SJSA1 (cell line): ENCODE measurements at regions not wholly inside any gene's neighbourhood (a gene's known extent, or its start where the extent isn't known, plus 50 kb on each side); places are given as distances from the start of the nearest gene placed in this dataset.

Experiments
- DNase-seq, 2 experiments: peaks; one replicate each; pipeline ENCODE4 v3.0.0-alpha.2; 2015 to 2020; ENCODE audit warnings: low spot score in 2 of 2, low read depth in 1 of 2
- H3K27ac ChIP-seq: fragments of 250-450 bp; sonication (Bioruptor Pico); 2 replicates; pipeline ENCODE4 v1.5.1; 2020; ENCODE audit warnings: mild to moderate bottlenecking, moderate library complexity
- H3K27me3 ChIP-seq: fragments of 250-450 bp; sonication (Bioruptor Pico); replicated peaks from 2 replicates; pipeline ENCODE4 v1.5.1; 2020; ENCODE audit warnings: mild to moderate bottlenecking, moderate library complexity
- H3K36me3 ChIP-seq: fragments of 250-450 bp; sonication (Bioruptor Pico); 2 replicates; pipeline ENCODE4 v1.5.1; 2020; ENCODE audit warnings: mild to moderate bottlenecking
- H3K4me1 ChIP-seq: fragments of 250-450 bp; sonication (Bioruptor Pico); replicated peaks from 2 replicates; pipeline ENCODE4 v1.6.1; 2021; ENCODE audit warnings: mild to moderate bottlenecking
- H3K4me3 ChIP-seq: fragments of 250-450 bp; sonication (Bioruptor Pico); 2 replicates; pipeline ENCODE4 v1.5.1; 2020; ENCODE audit warnings: mild to moderate bottlenecking
- H3K9me3 ChIP-seq: fragments of 250-450 bp; sonication (Bioruptor Pico); replicated peaks from 2 replicates; pipeline ENCODE4 v1.5.1; 2020; ENCODE audit warnings: mild to moderate bottlenecking

- no peak overlapping the region for H3K4me3 ChIP-seq
- DNase-seq: no peak
- no peaks in the 10 kb centered on the region for H3K27me3 ChIP-seq
These were observed 150.6 kb upstream of the RAB12 start for GRCh38 chr18:8458546-8459215.

GRCh38 chr18:8460748-8461147, 148.5 kb upstream of the RAB12 start:
- no peak overlapping the region for H3K4me3 ChIP-seq
- H3K27ac ChIP-seq: no peak overlapping the region
- peaks cover 7% of the 10 kb centered on the region; the same call in 1 of the 2 replicates for H3K27me3 ChIP-seq
- H3K4me1 ChIP-seq: no peaks in the 10 kb centered on the region
- no peaks in the 10 kb centered on the region for H3K9me3 ChIP-seq
- no peaks in the 10 kb centered on the region for H3K36me3 ChIP-seq
- no peak for DNase-seq

More at GRCh38 chr18:8458546-8459215, 150.6 kb upstream of the RAB12 start:
- H3K9me3 ChIP-seq: no peaks in the 10 kb centered on the region
- H3K36me3 ChIP-seq: no peaks in the 10 kb centered on the region
- no peak overlapping the region for H3K27ac ChIP-seq
- no peaks in the 10 kb centered on the region for H3K4me1 ChIP-seq

- Histone ChIP-seq H3K4me1 (no peaks in the 10 kb centered on the region), H3K36me3 (no peaks in the 10 kb centered on the region), H3K27ac (no peak overlapping the region), H3K4me3 (no peak overlapping the region), H3K27me3 (peaks cover 7% of the 10 kb centered on the region; the same call in 1 of the 2 replicates), H3K9me3 (no peaks in the 10 kb centered on the region)
- no peak for DNase-seq
These were observed 147.7 kb upstream of the RAB12 start for GRCh38 chr18:8461544-8461943.

GRCh38 chr18:8462651-8463185, 146.5 kb upstream of the RAB12 start:
- H3K27ac ChIP-seq: no peak overlapping the region
- H3K4me1 ChIP-seq: no peaks in the 10 kb centered on the region
- peak in 1 of 2 experiments; percentile 28 for DNase-seq
- no peak overlapping the region for H3K4me3 ChIP-seq
- no peaks in the 10 kb centered on the region for H3K36me3 ChIP-seq
- no peaks in the 10 kb centered on the region for H3K9me3 ChIP-seq
- H3K27me3 ChIP-seq: peaks cover 7% of the 10 kb centered on the region; the same call in 1 of the 2 replicates

- DNase-seq: no peak
- Histone ChIP-seq H3K27ac (no peak overlapping the region), H3K36me3 (no peaks in the 10 kb centered on the region), H3K9me3 (no peaks in the 10 kb centered on the region), H3K4me3 (no peak overlapping the region), H3K27me3 (peaks cover 7% of the 10 kb centered on the region; the same call in 1 of the 2 replicates), H3K4me1 (no peaks in the 10 kb centered on the region)
These were observed 145.4 kb upstream of the RAB12 start for GRCh38 chr18:8463791-8464190.

- peak in 1 of 2 experiments; percentile 21 for DNase-seq
- H3K27me3 ChIP-seq: peaks cover 10% of the 10 kb centered on the region; the same call in 1 of the 2 replicates
- H3K4me3 ChIP-seq: no peak overlapping the region
- H3K27ac ChIP-seq: no peak overlapping the region
- no peaks in the 10 kb centered on the region for H3K4me1 ChIP-seq
- no peaks in the 10 kb centered on the region for H3K9me3 ChIP-seq
- no peaks in the 10 kb centered on the region for H3K36me3 ChIP-seq
These were observed 141.0 kb upstream of the RAB12 start for GRCh38 chr18:8468191-8468590.

GRCh38 chr18:8468921-8469335, 140.3 kb upstream of the RAB12 start:
- Histone ChIP-seq H3K36me3 (no peaks in the 10 kb centered on the region), H3K4me3 (no peak overlapping the region), H3K4me1 (no peaks in the 10 kb centered on the region), H3K27me3 (peaks cover 14% of the 10 kb centered on the region; the same call in 1 of the 2 replicates), H3K27ac (no peak overlapping the region), H3K9me3 (no peaks in the 10 kb centered on the region)
- peak in 1 of 2 experiments; percentile 41 for DNase-seq

GRCh38 chr18:8469544-8470130, 139.6 kb upstream of the RAB12 start:
- H3K36me3 ChIP-seq: no peaks in the 10 kb centered on the region
- no peaks in the 10 kb centered on the region for H3K4me1 ChIP-seq
- peak in 1 of 2 experiments; percentile 17 for DNase-seq
- no peak overlapping the region for H3K27ac ChIP-seq
- no peaks in the 10 kb centered on the region for H3K9me3 ChIP-seq
- H3K4me3 ChIP-seq: no peak overlapping the region
- H3K27me3 ChIP-seq: peaks cover 12% of the 10 kb centered on the region; the same call in 1 of the 2 replicates

- Histone ChIP-seq H3K4me1 (no peaks in the 10 kb centered on the region), H3K4me3 (no peak overlapping the region), H3K36me3 (no peaks in the 10 kb centered on the region), H3K9me3 (no peaks in the 10 kb centered on the region), H3K27me3 (peaks cover 13% of the 10 kb centered on the region; the same call in 1 of the 2 replicates), H3K27ac (no peak overlapping the region)
- peak in 1 of 2 experiments; percentile 16 for DNase-seq
These were observed 137.9 kb upstream of the RAB12 start for GRCh38 chr18:8471372-8471771.

GRCh38 chr18:8474661-8475060, 134.6 kb upstream of the RAB12 start:
- H3K4me3 ChIP-seq: no peak overlapping the region
- no peak overlapping the region for H3K27ac ChIP-seq
- no peaks in the 10 kb centered on the region for H3K4me1 ChIP-seq
- DNase-seq: no peak
- H3K9me3 ChIP-seq: no peaks in the 10 kb centered on the region
- no peaks in the 10 kb centered on the region for H3K36me3 ChIP-seq
- H3K27me3 ChIP-seq: peaks cover 16% of the 10 kb centered on the region; the same call in 1 of the 2 replicates

- no peak overlapping the region for H3K4me3 ChIP-seq
- H3K27me3 ChIP-seq: peaks cover 24% of the 10 kb centered on the region
- peak in 1 of 2 experiments; percentile 33 for DNase-seq
- no peaks in the 10 kb centered on the region for H3K9me3 ChIP-seq
- H3K36me3 ChIP-seq: no peaks in the 10 kb centered on the region
- no peaks in the 10 kb centered on the region for H3K4me1 ChIP-seq
- no peak overlapping the region for H3K27ac ChIP-seq
These were observed 131.6 kb upstream of the RAB12 start for GRCh38 chr18:8477615-8478014.

- H3K4me3 ChIP-seq: no peak overlapping the region
- H3K27ac ChIP-seq: no peak overlapping the region
- peak; percentile 31 to 72 for DNase-seq
- H3K27me3 ChIP-seq: peaks cover 19% of the 10 kb centered on the region
- no peaks in the 10 kb centered on the region for H3K4me1 ChIP-seq
- no peaks in the 10 kb centered on the region for H3K36me3 ChIP-seq
- H3K9me3 ChIP-seq: no peaks in the 10 kb centered on the region
These were observed 130.9 kb upstream of the RAB12 start for GRCh38 chr18:8478166-8478967.

GRCh38 chr18:8478968-8479370, 130.3 kb upstream of the RAB12 start:
- Histone ChIP-seq H3K27me3 (peaks cover 17% of the 10 kb centered on the region), H3K27ac (no peak overlapping the region), H3K4me1 (no peaks in the 10 kb centered on the region), H3K4me3 (no peak overlapping the region), H3K9me3 (no peaks in the 10 kb centered on the region), H3K36me3 (no peaks in the 10 kb centered on the region)
- DNase-seq: no peak
